ENCODE measurements at regions not wholly inside any gene's neighbourhood (a gene's known extent, or its start where the extent isn't known, plus 50 kb on each side); places are given as distances from the start of the nearest gene placed in this dataset.

- POLR2A ChIA-PET: no interaction called here
- H3K27me3 ChIP-seq (ENCODE audit: control insufficient read depth, insufficient read depth, low read length): peaks cover 25% of the 10 kb centered on the region
- H3K4me3 ChIP-seq (ENCODE audit: low read depth, low read length): no peak overlapping the region
- CTCF ChIA-PET: no interaction called here
- H3K36me3 ChIP-seq (ENCODE audit: control insufficient read depth, insufficient read depth, low read length): no peaks in the 10 kb centered on the region
- no peak for DNase-seq (ENCODE audit: low read depth)
- no peak for TF ChIP-seq CTCF (IDR thresholded peaks at IDR 0.05; ENCODE audit: insufficient read depth, low read depth, low read length)
These were observed 60.3 kb downstream of the RTP5 start for GRCh38 chr2:241929551-241930490.

- no peak overlapping the region for H3K4me3 ChIP-seq (ENCODE audit: low read depth, low read length)
- CTCF ChIA-PET: no interaction called here
- no peak for TF ChIP-seq CTCF (IDR thresholded peaks at IDR 0.05; ENCODE audit: insufficient read depth, low read depth, low read length)
- H3K36me3 ChIP-seq (ENCODE audit: control insufficient read depth, insufficient read depth, low read length): no peaks in the 10 kb centered on the region
- DNase-seq (ENCODE audit: low read depth): no peak
- peaks cover 10% of the 10 kb centered on the region for H3K27me3 ChIP-seq (ENCODE audit: control insufficient read depth, insufficient read depth, low read length)
- POLR2A ChIA-PET: no interaction called here
These were observed 61.8 kb downstream of the RTP5 start for GRCh38 chr2:241931084-241931975.

GRCh38 chr2:241931976-241932898, 62.7 kb downstream of the RTP5 start:
- Histone ChIP-seq H3K36me3 (ENCODE audit: control insufficient read depth, insufficient read depth, low read length) (no peaks in the 10 kb centered on the region), H3K4me3 (ENCODE audit: low read depth, low read length) (no peak overlapping the region), H3K27me3 (ENCODE audit: control insufficient read depth, insufficient read depth, low read length) (peaks cover 2% of the 10 kb centered on the region; the same call in 1 of the 2 replicates)
- TF ChIP-seq CTCF (IDR thresholded peaks at IDR 0.05; ENCODE audit: insufficient read depth, low read depth, low read length): no peak
- DNase-seq (ENCODE audit: low read depth): no peak
- ChIA-PET POLR2A (no interaction called here), CTCF (interaction anchor here (0.8 to 3.0 kb wide), 4 partner anchors 9 to 91 kb away, joined by 3 to 16 read pairs (median 6); no protein-coding TSS in a partner anchor)

GRCh38 chr2:241932899-241933178, 63.3 kb downstream of the RTP5 start:
- Histone ChIP-seq H3K36me3 (ENCODE audit: control insufficient read depth, insufficient read depth, low read length) (no peaks in the 10 kb centered on the region), H3K4me3 (ENCODE audit: low read depth, low read length) (no peak overlapping the region), H3K27me3 (ENCODE audit: control insufficient read depth, insufficient read depth, low read length) (no peaks in the 10 kb centered on the region)
- ChIA-PET POLR2A (no interaction called here), CTCF (interaction anchor here (0.8 to 3.0 kb wide), 4 partner anchors 9 to 90 kb away, joined by 3 to 16 read pairs (median 6); no protein-coding TSS in a partner anchor)
- no peak for TF ChIP-seq CTCF (IDR thresholded peaks at IDR 0.05; ENCODE audit: insufficient read depth, low read depth, low read length)
- no peak for DNase-seq (ENCODE audit: low read depth)

Measured in BJ (cell line).